ENCODE measurements at regions not wholly inside any gene's neighbourhood (a gene's known extent, or its start where the extent isn't known, plus 50 kb on each side); places are given as distances from the start of the nearest gene placed in this dataset.

DNA sequence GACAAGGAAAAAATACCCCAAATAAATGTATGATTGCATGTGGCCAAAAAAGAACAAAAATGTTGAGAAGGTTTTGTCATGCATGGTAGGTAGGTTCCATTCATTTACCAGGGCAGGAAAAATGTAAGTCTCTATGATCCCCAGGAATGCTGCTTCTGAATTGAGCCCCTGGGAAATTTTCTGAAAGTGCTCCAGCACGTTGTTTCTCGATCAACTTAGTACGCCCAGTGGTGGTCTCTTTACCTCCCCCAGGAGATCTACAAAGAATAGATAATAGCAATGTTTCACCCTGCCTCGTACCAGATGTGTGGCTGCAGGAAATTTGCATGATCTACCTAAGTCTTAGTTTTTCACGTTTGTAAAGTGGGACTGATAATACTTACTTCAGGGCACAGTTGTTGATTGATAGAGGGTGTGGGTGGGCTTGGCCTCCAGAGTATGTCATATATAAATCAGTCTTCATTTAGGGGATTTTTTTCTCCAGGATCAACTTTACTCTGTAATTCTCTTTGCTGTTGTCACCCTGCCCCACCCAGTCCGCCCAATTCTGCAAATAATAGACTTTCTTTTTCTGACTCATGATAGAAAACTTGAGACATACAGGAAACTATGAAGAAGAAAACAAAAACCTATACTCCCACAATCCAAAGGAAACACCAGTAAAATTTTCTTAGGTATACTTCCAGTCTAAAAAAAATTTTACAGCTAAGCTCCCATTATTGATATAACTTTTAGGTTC, 462.0 kb upstream of the RUNX1 start:
- H3K4me3 Mint-ChIP-seq: no peak overlapping the region
- no peaks in the 10 kb centered on the region for H3K9me3 Mint-ChIP-seq
- POLR2A ChIA-PET: no interaction called here
- H3K27ac Mint-ChIP-seq: no peak overlapping the region
- ATAC-seq (no peak), DNase-seq (no peak)
- peaks cover 0 to 2% (median 0%) of the 10 kb centered on the region in 5 donors for H3K27me3 Mint-ChIP-seq
- peaks cover 3 to 25% (median 20%) of the 10 kb centered on the region in 4 donors for H3K4me1 Mint-ChIP-seq
- no peaks in the 10 kb centered on the region for H3K36me3 Mint-ChIP-seq

DNA sequence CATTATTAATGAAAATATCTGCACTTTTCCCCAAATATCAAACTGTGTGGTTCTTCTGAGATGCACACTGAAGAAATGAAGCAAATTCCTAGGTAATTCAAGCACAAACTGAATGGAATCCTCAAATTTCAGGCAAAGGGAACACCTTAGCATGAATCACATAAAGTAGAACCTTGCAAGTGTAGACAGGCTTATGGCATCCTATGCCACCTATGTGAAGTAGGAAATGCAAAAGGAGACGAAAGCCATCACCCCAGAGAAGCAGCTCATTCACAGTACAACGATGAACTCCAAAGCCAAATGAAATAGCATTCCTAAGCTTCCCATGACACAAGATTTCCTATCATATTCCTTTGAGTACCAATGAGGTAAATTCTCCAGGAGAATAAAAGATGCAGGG, 461.2 kb upstream of the RUNX1 start:
- no peak for DNase-seq
- H3K27ac Mint-ChIP-seq: peak overlapping the region in 2 of 10 donors; percentile 11 to 17

DNA sequence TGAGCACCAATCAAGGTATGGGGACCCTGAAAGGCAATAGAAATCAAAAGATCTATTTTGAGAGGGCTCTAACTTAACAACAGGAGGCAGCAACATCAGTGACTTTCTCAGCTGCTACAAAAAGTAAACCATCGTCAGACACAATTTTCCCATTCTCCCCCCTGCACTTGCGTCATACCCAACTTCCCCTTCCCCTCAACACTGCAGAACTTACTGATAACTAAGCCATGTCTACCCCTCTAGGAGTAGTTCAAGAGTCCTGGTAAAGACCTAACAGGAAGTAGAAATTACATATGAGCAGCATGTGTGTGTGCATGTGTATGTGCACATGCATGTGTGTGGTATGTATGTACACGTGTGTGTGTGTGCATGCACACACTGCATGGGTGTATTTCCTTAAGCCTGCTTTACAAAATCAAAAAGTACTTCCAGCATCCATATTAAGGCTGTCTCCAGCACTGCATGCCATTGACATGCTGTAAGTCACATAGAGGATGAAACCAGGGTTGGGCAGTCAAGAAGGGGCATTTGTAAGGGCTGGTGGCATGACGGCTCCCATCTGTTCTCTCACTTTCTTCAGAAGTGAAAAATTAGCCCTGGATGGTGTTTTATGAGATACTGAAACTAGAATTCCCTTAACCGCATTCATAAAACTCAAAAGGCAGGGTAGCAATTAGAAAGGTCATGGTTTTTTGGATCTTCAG, 460.1 kb upstream of the RUNX1 start:
- H3K9me3 Mint-ChIP-seq: no peaks in the 10 kb centered on the region
- H3K4me3 Mint-ChIP-seq: no peak overlapping the region
- H3K4me1 Mint-ChIP-seq: peaks cover 3 to 39% (median 35%) of the 10 kb centered on the region in 4 donors
- peaks cover 0 to 2% (median 0%) of the 10 kb centered on the region in 5 donors for H3K27me3 Mint-ChIP-seq
- ATAC-seq (no peak), DNase-seq (no peak)
- H3K36me3 Mint-ChIP-seq: no peaks in the 10 kb centered on the region
- peak overlapping the region in 3 of 10 donors; percentile 6 to 34 (median 11) for H3K27ac Mint-ChIP-seq
- POLR2A ChIA-PET: no interaction called here

More for the DNA sequence above, 461.2 kb upstream of the RUNX1 start:
- H3K4me3 Mint-ChIP-seq: no peak overlapping the region
- H3K36me3 Mint-ChIP-seq: no peaks in the 10 kb centered on the region
- peaks cover 3 to 28% (median 25%) of the 10 kb centered on the region in 4 donors for H3K4me1 Mint-ChIP-seq
- POLR2A ChIA-PET: no interaction called here
- peaks cover 0 to 2% (median 0%) of the 10 kb centered on the region in 5 donors for H3K27me3 Mint-ChIP-seq
- no peak for ATAC-seq
- no peaks in the 10 kb centered on the region for H3K9me3 Mint-ChIP-seq

DNA sequence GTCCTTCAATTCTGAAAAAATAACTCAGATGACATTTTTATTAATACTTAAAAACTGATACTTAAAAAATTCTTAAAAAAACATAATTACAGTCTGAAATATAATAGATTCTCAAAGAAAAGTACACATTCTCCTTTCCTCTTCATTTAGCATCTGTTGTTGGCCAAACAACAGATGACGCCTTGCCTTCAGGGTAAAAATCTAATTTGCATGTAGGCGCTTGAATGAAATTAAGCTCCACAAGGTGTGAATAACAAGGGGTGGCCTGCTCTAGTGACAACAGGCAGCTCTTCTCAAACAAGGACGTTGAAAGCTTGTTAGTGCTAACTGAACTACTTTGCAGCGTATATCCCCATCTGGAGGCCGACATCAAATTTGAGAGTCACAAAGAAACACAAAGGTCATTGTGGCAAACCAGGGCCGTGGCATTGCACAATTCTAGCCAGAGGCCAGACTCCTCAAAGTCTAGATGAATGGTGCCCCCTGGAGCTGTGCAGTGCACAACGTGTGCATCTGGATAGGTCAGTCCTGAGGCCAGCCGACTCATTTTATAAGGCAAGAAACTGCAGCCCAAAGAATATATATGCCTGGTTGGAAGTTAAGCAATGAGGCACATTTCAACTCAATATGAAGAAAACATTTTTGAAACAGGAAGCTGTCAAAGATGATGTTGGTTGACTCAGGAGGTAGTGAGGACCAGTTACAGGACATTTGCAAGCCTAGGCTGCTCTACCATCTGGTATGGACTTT, 459.2 kb upstream of the RUNX1 start:
- Mint-ChIP-seq H3K9me3 (no peaks in the 10 kb centered on the region), H3K4me3 (no peak overlapping the region), H3K27me3 (no peaks in the 10 kb centered on the region), H3K27ac (peak overlapping the region in 3 of 10 donors; percentile 34 to 41 (median 34)), H3K4me1 (peaks cover 4 to 48% (median 44%) of the 10 kb centered on the region in 4 donors), H3K36me3 (no peaks in the 10 kb centered on the region)
- DNase-seq: no peak
- POLR2A ChIA-PET: no interaction called here
- no peak for ATAC-seq

GRCh38 chr21:35507181-35507759, 458.2 kb upstream of the RUNX1 start:
- POLR2A ChIA-PET: no interaction called here
- Mint-ChIP-seq H3K27me3 (no peaks in the 10 kb centered on the region), H3K27ac (peak overlapping the region in 6 of 10 donors; percentile 4 to 86 (median 31)), H3K9me3 (no peaks in the 10 kb centered on the region), H3K4me1 (peaks cover 12 to 56% (median 53%) of the 10 kb centered on the region in 4 donors), H3K36me3 (no peaks in the 10 kb centered on the region), H3K4me3 (no peak overlapping the region)
- ATAC-seq: no peak
- no peak for DNase-seq

- Mint-ChIP-seq H3K36me3 (no peaks in the 10 kb centered on the region), H3K27ac (peak overlapping the region in 7 of 10 donors; percentile 4 to 86 (median 43)), H3K27me3 (no peaks in the 10 kb centered on the region), H3K9me3 (no peaks in the 10 kb centered on the region), H3K4me3 (no peak overlapping the region), H3K4me1 (peaks cover 12 to 58% (median 55%) of the 10 kb centered on the region in 4 donors)
- ATAC-seq: no peak
- DNase-seq: no peak
- POLR2A ChIA-PET: no interaction called here
Measured at GRCh38 chr21:35506771-35507170, 457.7 kb upstream of the RUNX1 start.

DNA sequence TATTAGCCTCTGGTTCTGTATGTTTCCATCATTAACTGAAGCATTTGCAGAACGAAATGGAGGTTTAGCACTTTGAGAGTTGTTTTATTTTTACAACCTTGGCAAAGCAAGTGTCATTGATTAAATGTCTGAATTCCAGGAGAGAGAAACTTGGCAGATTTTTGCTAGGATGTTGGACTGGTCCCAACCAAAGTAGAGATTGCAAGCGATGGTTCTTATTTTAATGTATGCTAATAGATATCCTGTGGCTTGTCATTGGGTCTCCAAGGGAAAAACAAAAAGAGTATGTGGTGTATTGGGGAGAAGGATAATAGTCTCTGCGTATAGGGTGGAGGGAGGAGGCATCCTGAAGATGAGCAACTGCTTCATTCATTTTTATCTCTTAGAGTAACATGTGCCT, 457.2 kb upstream of the RUNX1 start:
- Mint-ChIP-seq H3K4me1 (peaks cover 12 to 55% (median 55%) of the 10 kb centered on the region in 4 donors), H3K27me3 (no peaks in the 10 kb centered on the region), H3K9me3 (no peaks in the 10 kb centered on the region), H3K27ac (peak overlapping the region in 6 of 10 donors; percentile 4 to 86 (median 29)), H3K4me3 (no peak overlapping the region), H3K36me3 (no peaks in the 10 kb centered on the region)
- no peak for ATAC-seq
- POLR2A ChIA-PET: interaction anchor here (1.0 kb wide), 1 partner anchor 23 kb away, joined by 4 read pairs; no protein-coding TSS in a partner anchor
- no peak for DNase-seq

DNA sequence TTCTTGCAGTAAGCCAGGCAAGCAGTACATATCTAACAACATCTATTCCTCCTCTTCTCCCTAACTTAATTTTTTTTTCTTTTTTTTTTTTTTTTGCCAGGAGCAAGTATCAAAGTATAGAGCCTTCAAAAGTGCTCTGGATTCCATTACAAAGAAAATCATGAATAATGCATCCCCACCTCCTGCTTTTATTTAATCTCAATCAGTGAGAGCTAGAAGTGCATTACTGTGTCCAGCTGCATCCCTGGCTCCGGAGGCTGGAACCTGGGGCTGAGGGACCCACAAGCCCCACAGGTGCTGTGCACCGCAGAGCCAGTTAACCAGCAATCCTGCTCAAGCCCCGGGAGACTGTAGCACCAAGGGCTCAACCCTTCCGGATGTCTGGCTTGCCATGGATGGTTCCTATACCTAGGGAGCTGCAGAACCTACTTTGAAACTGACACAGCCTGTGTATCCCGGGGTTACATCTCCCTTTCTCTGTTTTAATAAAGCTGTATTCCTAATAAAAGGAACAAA, 455.9 kb upstream of the RUNX1 start:
- H3K27ac Mint-ChIP-seq: peak overlapping the region; percentile 72 to 99 (median 88)
- H3K4me3 Mint-ChIP-seq: peak overlapping the region in 3 of 10 donors; percentile 23 to 41 (median 34)
- POLR2A ChIA-PET: interaction anchor here (2.5 kb wide), 1 partner anchor 24 kb away, joined by 15 read pairs; no protein-coding TSS in a partner anchor
- H3K4me1 Mint-ChIP-seq: peaks cover 12 to 64% (median 53%) of the 10 kb centered on the region in 4 donors
- DNase-seq: no peak
- ATAC-seq: no peak
- H3K27me3 Mint-ChIP-seq: no peaks in the 10 kb centered on the region
- H3K9me3 Mint-ChIP-seq: peaks cover 0 to 12% (median 2%) of the 10 kb centered on the region in 9 donors
- peaks cover 0 to under 1% (median 0%) of the 10 kb centered on the region in 3 donors for H3K36me3 Mint-ChIP-seq

GRCh38 chr21:35504277-35504676, 455.2 kb upstream of the RUNX1 start:
- Mint-ChIP-seq H3K27me3 (no peaks in the 10 kb centered on the region), H3K9me3 (peaks cover 0 to 14% (median 2%) of the 10 kb centered on the region in 9 donors), H3K27ac (peak overlapping the region; percentile 72 to 99 (median 92)), H3K36me3 (peaks cover 0 to 3% (median 3%) of the 10 kb centered on the region in 3 donors), H3K4me3 (peak overlapping the region in 9 of 10 donors; percentile 34 to 84 (median 73)), H3K4me1 (peaks cover 12 to 63% (median 53%) of the 10 kb centered on the region in 4 donors)
- no peak for DNase-seq
- ATAC-seq: no peak
- POLR2A ChIA-PET: interaction anchor here (1.1 to 2.5 kb wide), 4 partner anchors 22 to 477 kb away, joined by 4 to 15 read pairs (median 4); no protein-coding TSS in a partner anchor

GRCh38 chr21:35503671-35504070, 454.6 kb upstream of the RUNX1 start:
- peaks cover 9 to 57% (median 47%) of the 10 kb centered on the region in 4 donors for H3K4me1 Mint-ChIP-seq
- DNase-seq (peak in 6 of 10 donors; percentile 16 to 62 (median 38)), ATAC-seq (peak; percentile 88 to 99)
- H3K27me3 Mint-ChIP-seq: no peaks in the 10 kb centered on the region
- H3K9me3 Mint-ChIP-seq: peaks cover 0 to 14% (median 2%) of the 10 kb centered on the region in 9 donors
- H3K36me3 Mint-ChIP-seq: peaks cover 0 to 3% (median 3%) of the 10 kb centered on the region in 3 donors
- H3K27ac Mint-ChIP-seq: peak overlapping the region; percentile 72 to 99 (median 92)
- peak overlapping the region; percentile 37 to 84 (median 73) for H3K4me3 Mint-ChIP-seq
- POLR2A ChIA-PET: interaction anchor here (0.5 to 2.5 kb wide), 8 partner anchors 21 to 614 kb away, joined by 3 to 15 read pairs (median 4); no protein-coding TSS in a partner anchor

GRCh38 chr21:35502821-35503220, 453.7 kb upstream of the RUNX1 start:
- Mint-ChIP-seq H3K27ac (peak overlapping the region in 9 of 10 donors; percentile 39 to 99 (median 90)), H3K36me3 (peaks cover 0 to 3% (median 3%) of the 10 kb centered on the region in 3 donors), H3K4me3 (peak overlapping the region in 6 of 10 donors; percentile 39 to 84 (median 74)), H3K27me3 (no peaks in the 10 kb centered on the region), H3K9me3 (peaks cover 0 to 14% (median 2%) of the 10 kb centered on the region in 9 donors), H3K4me1 (peaks cover 9 to 55% (median 43%) of the 10 kb centered on the region in 4 donors)
- POLR2A ChIA-PET: interaction anchor here (0.5 to 2.5 kb wide), 6 partner anchors 20 to 191 kb away, joined by 3 to 15 read pairs (median 4); no protein-coding TSS in a partner anchor
- DNase-seq (no peak), ATAC-seq (no peak)

All from naive thymus-derived CD8-positive, alpha-beta T cell (primary cell).